MM.1S (cell line): ENCODE measurements at regions not wholly inside any gene's neighbourhood (a gene's known extent, or its start where the extent isn't known, plus 50 kb on each side); places are given as distances from the start of the nearest gene placed in this dataset.
A peak's percentile ranks its signal among the peaks of the same experiment; 100 is the strongest.

ENCODE experiments used
- DNase-seq: peaks from one replicate; pipeline ENCODE4 v3.0.0-alpha.2; 2015
- H2AFZ ChIP-seq: fragments of 300-600 bp; sonication (generic); 2 replicates; pipeline ENCODE4 v1.6.0; 2016; ENCODE audit warnings: antibody characterized with exemption, low read length
- H3F3A ChIP-seq: fragments of 300-600 bp; sonication (generic); 2 replicates; pipeline ENCODE4 v1.6.1; 2016; ENCODE audit warnings: mild to moderate bottlenecking, antibody characterized with exemption, low read length, moderate library complexity, mixed read lengths; ENCODE audit not compliant: insufficient read depth
- H3K27ac ChIP-seq: fragments of 300-600 bp; sonication (generic); 2 replicates; pipeline ENCODE4 v1.5.1; 2016; ENCODE audit warnings: mild to moderate bottlenecking, low read length
- H3K27me3 ChIP-seq: fragments of 300-600 bp; sonication (generic); replicated peaks from 2 replicates; pipeline ENCODE4 v1.6.0; 2016; ENCODE audit warnings: low read length; ENCODE audit not compliant: insufficient read depth
- H3K36me3 ChIP-seq: fragments of 300-600 bp; sonication (generic); replicated peaks from 2 replicates; pipeline ENCODE4 v1.6.1; 2016; ENCODE audit warnings: mild to moderate bottlenecking, low read length, mixed read lengths; ENCODE audit not compliant: insufficient read depth
- H3K4me1 ChIP-seq: fragments of 300-600 bp; sonication (generic); 2 replicates; pipeline ENCODE4 v1.6.1; 2016; ENCODE audit warnings: low read length, mixed read lengths
- H3K4me2 ChIP-seq: fragments of 300-600 bp; sonication (generic); 2 replicates; pipeline ENCODE4 v1.6.0; 2016; ENCODE audit warnings: low read depth, low read length
- H3K4me3 ChIP-seq: fragments of 300-600 bp; sonication (generic); 2 replicates; pipeline ENCODE4 v1.5.1; 2016; ENCODE audit warnings: low read length, mixed read lengths
- H3K79me2 ChIP-seq: fragments of 300-600 bp; sonication (generic); 2 replicates; pipeline ENCODE4 v1.6.1; 2016; ENCODE audit warnings: mixed run types, low read length, mixed read lengths
- H3K9ac ChIP-seq: fragments of 300-600 bp; sonication (generic); 2 replicates; pipeline ENCODE4 v1.6.1; 2016; ENCODE audit warnings: low read length, mixed read lengths
- H3K9me2 ChIP-seq: fragments of 300-600 bp; sonication (generic); replicated peaks from 2 replicates; pipeline ENCODE4 v1.6.1; 2016; ENCODE audit warnings: mild to moderate bottlenecking, low read length, mixed read lengths; ENCODE audit not compliant: insufficient read depth
- H3K9me3 ChIP-seq: fragments of 300-600 bp; sonication (generic); replicated peaks from 2 replicates; pipeline ENCODE4 v1.6.1; 2016; ENCODE audit warnings: mild to moderate bottlenecking, low read length, mixed read lengths; ENCODE audit not compliant: insufficient read depth
- H4K20me1 ChIP-seq: fragments of 300-600 bp; sonication (generic); 2 replicates; pipeline ENCODE4 v1.6.1; 2016; ENCODE audit warnings: mild to moderate bottlenecking, low read length, moderate library complexity, mixed read lengths; ENCODE audit not compliant: insufficient read depth
- EZH2 ChIP-seq: fragments of 300-600 bp; sonication (generic); optimal IDR thresholded peaks from 2 replicates; pipeline ENCODE3; 2017; ENCODE audit warnings: low read depth, mild to moderate bottlenecking, antibody characterized with exemption, low read length, mixed read lengths
- EZH2phosphoT487 ChIP-seq: fragments of 300-600 bp; sonication (generic); IDR thresholded peaks from 2 replicates; pipeline ENCODE4 v1.6.1; 2018; ENCODE audit warnings: antibody characterized with exemption, low read length
- TF ChIP-seq, protein P1 (sequence below): fragments of 300-600 bp; sonication (generic); IDR thresholded peaks from 2 replicates; pipeline ENCODE4 v1.5.1; 2016; ENCODE audit warnings: antibody characterized with exemption, low read length, mixed read lengths

GRCh38 chr15:31433091-31433490 lies 106.5 kb downstream of the KLF13 start:
- Histone ChIP-seq H4K20me1 (no peaks in the 10 kb centered on the region), H3K79me2 (no peaks in the 10 kb centered on the region), H3K36me3 (no peaks in the 10 kb centered on the region), H3K4me1 (peaks cover 34% of the 10 kb centered on the region), H3K4me2 (no peak overlapping the region), H3K9me2 (no peaks in the 10 kb centered on the region), H3K9me3 (no peaks in the 10 kb centered on the region), H3K9ac (no peak overlapping the region), H3F3A (peaks cover 16% of the 10 kb centered on the region), H3K27me3 (no peaks in the 10 kb centered on the region), H2AFZ (no peak overlapping the region), H3K27ac (no peak overlapping the region), H3K4me3 (no peak overlapping the region)
- DNase-seq: no peak
- TF ChIP-seq, protein P1, sequence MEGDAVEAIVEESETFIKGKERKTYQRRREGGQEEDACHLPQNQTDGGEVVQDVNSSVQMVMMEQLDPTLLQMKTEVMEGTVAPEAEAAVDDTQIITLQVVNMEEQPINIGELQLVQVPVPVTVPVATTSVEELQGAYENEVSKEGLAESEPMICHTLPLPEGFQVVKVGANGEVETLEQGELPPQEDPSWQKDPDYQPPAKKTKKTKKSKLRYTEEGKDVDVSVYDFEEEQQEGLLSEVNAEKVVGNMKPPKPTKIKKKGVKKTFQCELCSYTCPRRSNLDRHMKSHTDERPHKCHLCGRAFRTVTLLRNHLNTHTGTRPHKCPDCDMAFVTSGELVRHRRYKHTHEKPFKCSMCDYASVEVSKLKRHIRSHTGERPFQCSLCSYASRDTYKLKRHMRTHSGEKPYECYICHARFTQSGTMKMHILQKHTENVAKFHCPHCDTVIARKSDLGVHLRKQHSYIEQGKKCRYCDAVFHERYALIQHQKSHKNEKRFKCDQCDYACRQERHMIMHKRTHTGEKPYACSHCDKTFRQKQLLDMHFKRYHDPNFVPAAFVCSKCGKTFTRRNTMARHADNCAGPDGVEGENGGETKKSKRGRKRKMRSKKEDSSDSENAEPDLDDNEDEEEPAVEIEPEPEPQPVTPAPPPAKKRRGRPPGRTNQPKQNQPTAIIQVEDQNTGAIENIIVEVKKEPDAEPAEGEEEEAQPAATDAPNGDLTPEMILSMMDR: no peak
- TF ChIP-seq EZH2phosphoT487 (no peak), EZH2 (no peak)

- H3K4me2 ChIP-seq: no peak overlapping the region
- H3K9me2 ChIP-seq: no peaks in the 10 kb centered on the region
- H3K9ac ChIP-seq: no peak overlapping the region
- no peak overlapping the region for H3K4me3 ChIP-seq
- no peaks in the 10 kb centered on the region for H3K79me2 ChIP-seq
- peaks cover 16% of the 10 kb centered on the region for H3F3A ChIP-seq
- no peak overlapping the region for H3K27ac ChIP-seq
- TF ChIP-seq EZH2 (no peak), EZH2phosphoT487 (no peak)
- TF ChIP-seq, protein P1: no peak
- no peak for DNase-seq
- no peaks in the 10 kb centered on the region for H3K9me3 ChIP-seq
- H3K27me3 ChIP-seq: no peaks in the 10 kb centered on the region
- no peaks in the 10 kb centered on the region for H4K20me1 ChIP-seq
- H3K4me1 ChIP-seq: peaks cover 34% of the 10 kb centered on the region
- no peaks in the 10 kb centered on the region for H3K36me3 ChIP-seq
- no peak overlapping the region for H2AFZ ChIP-seq
Observed at GRCh38 chr15:31433574-31433973, 106.9 kb downstream of the KLF13 start.

DNA sequence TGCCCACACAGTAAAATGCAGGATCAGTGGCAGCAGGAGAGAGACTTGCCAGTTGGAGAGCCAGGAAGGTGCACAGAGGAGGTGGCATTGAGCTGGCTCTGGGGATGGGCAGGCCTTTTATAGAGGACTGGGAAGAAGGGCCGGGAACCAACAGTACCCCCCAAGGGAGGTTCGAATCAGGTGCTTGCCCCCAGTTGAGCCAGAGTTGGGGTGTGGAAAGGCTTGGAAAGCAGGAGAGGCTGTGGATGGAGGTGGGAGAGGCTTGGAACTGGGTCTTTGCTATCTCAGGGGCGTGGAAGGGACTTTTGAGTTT lies 107.6 kb downstream of the KLF13 start:
- peak overlapping the region; percentile 70 for H2AFZ ChIP-seq

More for the DNA sequence above, 107.6 kb downstream of the KLF13 start:
- Histone ChIP-seq H3K79me2 (no peaks in the 10 kb centered on the region), H3K9ac (no peak overlapping the region), H4K20me1 (no peaks in the 10 kb centered on the region), H3K27ac (peak overlapping the region; percentile 92), H3K9me2 (no peaks in the 10 kb centered on the region), H3K4me3 (no peak overlapping the region), H3F3A (peaks cover 16% of the 10 kb centered on the region), H3K27me3 (no peaks in the 10 kb centered on the region), H3K4me1 (peaks cover 34% of the 10 kb centered on the region), H3K4me2 (peak overlapping the region; percentile 88; the same call in 1 of the 2 replicates), H3K36me3 (no peaks in the 10 kb centered on the region), H3K9me3 (no peaks in the 10 kb centered on the region)
- DNase-seq: no peak
- TF ChIP-seq EZH2: no peak
- no peak for TF ChIP-seq EZH2phosphoT487
- TF ChIP-seq, protein P1: no peak
